ENCODE measurements at regions not wholly inside any gene's neighbourhood (a gene's known extent, or its start where the extent isn't known, plus 50 kb on each side); places are given as distances from the start of the nearest gene placed in this dataset.

GRCh38 chr2:222993920-222994650 lies 57.9 kb upstream of the KCNE4 start:
- Histone ChIP-seq H3K9ac (ENCODE audit: low read length) (peak overlapping the region; percentile 81), H2AK5ac (ENCODE audit: low read length, severe bottlenecking) (peak overlapping the region; percentile 26), H3K23ac (ENCODE audit: low read length in 2 of 2) (no peak overlapping the region), H4K8ac (ENCODE audit: low read length) (peak overlapping the region; percentile 25), H3K27me3 (ENCODE audit: control insufficient read depth in 1 of 2, insufficient read depth in 1 of 2, low read length in 2 of 2) (no peaks in the 10 kb centered on the region), H3K9me3 (ENCODE audit: control insufficient read depth, low read length) (no peaks in the 10 kb centered on the region), H3K4ac (ENCODE audit: low read depth in 1 of 2, low read length in 2 of 2) (peak overlapping the region in 1 of 2 experiments; percentile 95), H3K27ac (ENCODE audit: low read length, poor library complexity, severe bottlenecking) (peak overlapping the region; percentile 72), H3K14ac (ENCODE audit: low read length in 2 of 2) (no peak overlapping the region), H2BK15ac (ENCODE audit: low read depth, poor library complexity, severe bottlenecking) (no peak overlapping the region), H3K79me1 (replicated peaks; ENCODE audit: low read length, poor library complexity, severe bottlenecking) (no peaks in the 10 kb centered on the region), H3K4me2 (ENCODE audit: low read length, poor library complexity, severe bottlenecking) (no peak overlapping the region), H3K4me3 (ENCODE audit: insufficient read depth in 1 of 2, low read depth in 1 of 2, low read length in 2 of 2) (peak overlapping the region in 1 of 2 experiments; percentile 64), H3K18ac (ENCODE audit: low read depth in 1 of 2, low read length in 2 of 2) (peak overlapping the region; percentile 6 to 99), H2BK5ac (ENCODE audit: low read depth, low read length, poor library complexity, severe bottlenecking) (no peak overlapping the region), H2BK120ac (ENCODE audit: low read depth, low read length) (no peak overlapping the region), H4K91ac (ENCODE audit: low read length) (peak overlapping the region; percentile 58), H2AFZ (ENCODE audit: low read depth, low read length) (no peak overlapping the region), H3K36me3 (ENCODE audit: control insufficient read depth in 1 of 2, insufficient read depth in 2 of 2, low read depth in 1 of 2, low read length in 2 of 2) (no peaks in the 10 kb centered on the region), H3K4me1 (ENCODE audit: control insufficient read depth, insufficient read depth, low read depth, low read length) (peaks cover 3% of the 10 kb centered on the region), H2BK12ac (ENCODE audit: low read length in 2 of 2) (peak overlapping the region; percentile 65 to 97)
- WGBS: 49% methylated on average over 8 of the region's 8 CpGs
- peak; percentile 98 for DNase-seq

DNA sequence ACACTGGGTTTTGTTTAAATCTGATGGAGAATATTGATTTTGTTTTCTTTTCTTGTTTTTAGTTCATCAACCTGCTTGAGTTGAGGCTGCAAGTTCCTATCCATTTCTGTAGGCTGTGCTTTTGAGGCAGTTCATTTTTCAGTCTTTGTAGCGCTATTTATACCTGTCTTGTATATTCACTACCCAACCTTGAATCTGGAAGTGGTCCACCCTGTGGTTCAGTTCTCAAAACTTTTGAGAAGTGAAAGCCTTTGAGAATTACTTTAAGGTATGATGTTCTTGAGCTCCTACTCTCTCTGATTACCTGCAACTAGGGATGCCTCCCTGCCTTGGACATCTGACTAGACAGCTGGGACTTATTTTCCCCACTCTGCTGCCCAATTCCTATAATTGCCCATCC lies 53.5 kb upstream of the KCNE4 start:
- H3K4me1 ChIP-seq (ENCODE audit: control insufficient read depth, insufficient read depth, low read depth, low read length): peaks cover 3% of the 10 kb centered on the region
- no peak overlapping the region for H2BK120ac ChIP-seq (ENCODE audit: low read depth, low read length)
- H3K79me1 ChIP-seq (replicated peaks; ENCODE audit: low read length, poor library complexity, severe bottlenecking): no peaks in the 10 kb centered on the region
- no peak overlapping the region for H2BK12ac ChIP-seq (ENCODE audit: low read length in 2 of 2)
- H3K27me3 ChIP-seq (ENCODE audit: control insufficient read depth in 1 of 2, insufficient read depth in 1 of 2, low read length in 2 of 2): no peaks in the 10 kb centered on the region
- no peak overlapping the region for H3K4me3 ChIP-seq (ENCODE audit: insufficient read depth in 1 of 2, low read depth in 1 of 2, low read length in 2 of 2)
- H4K8ac ChIP-seq (ENCODE audit: low read length): no peak overlapping the region
- no peak overlapping the region for H2AFZ ChIP-seq (ENCODE audit: low read depth, low read length)
- no peak overlapping the region for H3K14ac ChIP-seq (ENCODE audit: low read length in 2 of 2)
- no peak overlapping the region for H2AK5ac ChIP-seq (ENCODE audit: low read length, severe bottlenecking)
- H3K4ac ChIP-seq (ENCODE audit: low read depth in 1 of 2, low read length in 2 of 2): no peak overlapping the region
- H3K27ac ChIP-seq (ENCODE audit: low read length, poor library complexity, severe bottlenecking): no peak overlapping the region
- no peaks in the 10 kb centered on the region for H3K36me3 ChIP-seq (ENCODE audit: control insufficient read depth in 1 of 2, insufficient read depth in 2 of 2, low read depth in 1 of 2, low read length in 2 of 2)
- H2BK5ac ChIP-seq (ENCODE audit: low read depth, low read length, poor library complexity, severe bottlenecking): no peak overlapping the region
- H4K91ac ChIP-seq (ENCODE audit: low read length): no peak overlapping the region
- no peaks in the 10 kb centered on the region for H3K9me3 ChIP-seq (ENCODE audit: control insufficient read depth, low read length)
- 100% methylated on average over 1 of the region's 1 CpG for WGBS
- H3K23ac ChIP-seq (ENCODE audit: low read length in 2 of 2): no peak overlapping the region
- H3K18ac ChIP-seq (ENCODE audit: low read depth in 1 of 2, low read length in 2 of 2): peak overlapping the region in 1 of 2 experiments; percentile 0
- no peak overlapping the region for H2BK15ac ChIP-seq (ENCODE audit: low read depth, poor library complexity, severe bottlenecking)
- DNase-seq: no peak
- no peak overlapping the region for H3K9ac ChIP-seq (ENCODE audit: low read length)
- no peak overlapping the region for H3K4me2 ChIP-seq (ENCODE audit: low read length, poor library complexity, severe bottlenecking)

DNA sequence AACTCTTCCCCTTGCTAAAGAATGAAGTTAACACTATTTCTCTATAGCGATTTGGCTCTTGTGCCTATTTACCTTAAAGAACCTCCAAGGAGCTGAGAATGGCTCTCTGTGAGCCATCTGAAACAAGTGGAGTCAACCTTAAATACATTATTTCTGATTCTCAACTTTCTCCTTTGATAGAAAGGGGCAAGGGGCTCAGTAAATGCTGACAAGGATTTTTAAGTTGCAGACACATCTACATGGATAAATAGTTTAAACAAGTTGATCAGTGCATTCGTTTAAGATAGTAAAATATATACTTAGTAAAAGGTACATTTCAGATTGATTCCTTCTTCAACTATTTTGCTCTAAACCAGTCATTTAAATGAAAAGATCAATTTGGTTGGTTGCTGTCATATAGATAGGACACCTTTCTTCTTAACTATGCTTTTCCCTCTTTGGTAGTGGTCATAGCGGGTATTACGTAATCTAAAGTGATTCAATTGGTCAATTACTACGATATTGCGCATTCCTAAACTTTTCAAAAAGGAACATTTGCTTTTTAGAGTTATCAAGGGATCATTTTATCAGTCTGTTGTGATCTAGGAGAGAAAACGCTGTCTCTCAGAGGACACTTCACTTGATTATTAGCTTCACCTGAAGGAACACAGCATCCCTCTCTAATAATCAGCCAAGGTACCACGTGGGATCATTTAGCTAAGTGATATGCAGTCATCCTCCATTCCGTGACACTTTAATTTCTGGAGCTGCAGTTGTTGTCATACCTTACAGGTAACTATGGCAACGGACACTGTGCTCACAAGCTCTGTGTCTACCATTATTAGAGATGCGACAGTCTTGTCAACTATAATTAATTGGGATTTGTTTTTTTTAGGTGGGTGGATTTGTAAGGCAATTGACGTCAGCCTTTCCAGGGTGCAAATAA lies 50.9 kb upstream of the KCNE4 start:
- Histone ChIP-seq H3K4ac (ENCODE audit: low read depth in 1 of 2, low read length in 2 of 2) (peak overlapping the region in 1 of 2 experiments; percentile 4), H3K9me3 (ENCODE audit: control insufficient read depth, low read length) (no peaks in the 10 kb centered on the region), H4K8ac (ENCODE audit: low read length) (no peak overlapping the region), H3K79me1 (replicated peaks; ENCODE audit: low read length, poor library complexity, severe bottlenecking) (no peaks in the 10 kb centered on the region), H2AFZ (ENCODE audit: low read depth, low read length) (peak overlapping the region; percentile 63), H3K4me2 (ENCODE audit: low read length, poor library complexity, severe bottlenecking) (no peak overlapping the region), H2BK120ac (ENCODE audit: low read depth, low read length) (no peak overlapping the region), H2BK12ac (ENCODE audit: low read length in 2 of 2) (peak overlapping the region; percentile 69 to 78), H3K27me3 (ENCODE audit: control insufficient read depth in 1 of 2, insufficient read depth in 1 of 2, low read length in 2 of 2) (no peaks in the 10 kb centered on the region), H3K4me1 (ENCODE audit: control insufficient read depth, insufficient read depth, low read depth, low read length) (no peaks in the 10 kb centered on the region), H3K23ac (ENCODE audit: low read length in 2 of 2) (no peak overlapping the region), H3K4me3 (ENCODE audit: insufficient read depth in 1 of 2, low read depth in 1 of 2, low read length in 2 of 2) (no peak overlapping the region), H4K91ac (ENCODE audit: low read length) (no peak overlapping the region), H2AK5ac (ENCODE audit: low read length, severe bottlenecking) (no peak overlapping the region), H3K27ac (ENCODE audit: low read length, poor library complexity, severe bottlenecking) (no peak overlapping the region), H3K9ac (ENCODE audit: low read length) (no peak overlapping the region), H3K18ac (ENCODE audit: low read depth in 1 of 2, low read length in 2 of 2) (peak overlapping the region in 1 of 2 experiments; percentile 40), H2BK5ac (ENCODE audit: low read depth, low read length, poor library complexity, severe bottlenecking) (no peak overlapping the region), H2BK15ac (ENCODE audit: low read depth, poor library complexity, severe bottlenecking) (no peak overlapping the region), H3K36me3 (ENCODE audit: control insufficient read depth in 1 of 2, insufficient read depth in 2 of 2, low read depth in 1 of 2, low read length in 2 of 2) (no peaks in the 10 kb centered on the region), H3K14ac (ENCODE audit: low read length in 2 of 2) (no peak overlapping the region)
- WGBS: 90% methylated on average over 7 of the region's 12 CpGs
- DNase-seq: no peak

- DNase-seq: no peak
- H3K9ac ChIP-seq (ENCODE audit: low read length): no peak overlapping the region
- H3K23ac ChIP-seq (ENCODE audit: low read length in 2 of 2): no peak overlapping the region
- H2BK15ac ChIP-seq (ENCODE audit: low read depth, poor library complexity, severe bottlenecking): no peak overlapping the region
- no peaks in the 10 kb centered on the region for H3K36me3 ChIP-seq (ENCODE audit: control insufficient read depth in 1 of 2, insufficient read depth in 2 of 2, low read depth in 1 of 2, low read length in 2 of 2)
- no peaks in the 10 kb centered on the region for H3K9me3 ChIP-seq (ENCODE audit: control insufficient read depth, low read length)
- H4K8ac ChIP-seq (ENCODE audit: low read length): no peak overlapping the region
- no peak overlapping the region for H2AK5ac ChIP-seq (ENCODE audit: low read length, severe bottlenecking)
- H3K79me1 ChIP-seq (replicated peaks; ENCODE audit: low read length, poor library complexity, severe bottlenecking): no peaks in the 10 kb centered on the region
- H2BK12ac ChIP-seq (ENCODE audit: low read length in 2 of 2): no peak overlapping the region
- no peak overlapping the region for H2BK120ac ChIP-seq (ENCODE audit: low read depth, low read length)
- H3K27ac ChIP-seq (ENCODE audit: low read length, poor library complexity, severe bottlenecking): no peak overlapping the region
- H3K4ac ChIP-seq (ENCODE audit: low read depth in 1 of 2, low read length in 2 of 2): no peak overlapping the region
- no peak overlapping the region for H4K91ac ChIP-seq (ENCODE audit: low read length)
- no peak overlapping the region for H3K4me2 ChIP-seq (ENCODE audit: low read length, poor library complexity, severe bottlenecking)
- 97% methylated on average over 3 of the region's 3 CpGs for WGBS
- no peaks in the 10 kb centered on the region for H3K4me1 ChIP-seq (ENCODE audit: control insufficient read depth, insufficient read depth, low read depth, low read length)
- no peak overlapping the region for H3K14ac ChIP-seq (ENCODE audit: low read length in 2 of 2)
- no peaks in the 10 kb centered on the region for H3K27me3 ChIP-seq (ENCODE audit: control insufficient read depth in 1 of 2, insufficient read depth in 1 of 2, low read length in 2 of 2)
- no peak overlapping the region for H3K4me3 ChIP-seq (ENCODE audit: insufficient read depth in 1 of 2, low read depth in 1 of 2, low read length in 2 of 2)
- H2AFZ ChIP-seq (ENCODE audit: low read depth, low read length): no peak overlapping the region
- H2BK5ac ChIP-seq (ENCODE audit: low read depth, low read length, poor library complexity, severe bottlenecking): no peak overlapping the region
- no peak overlapping the region for H3K18ac ChIP-seq (ENCODE audit: low read depth in 1 of 2, low read length in 2 of 2)
These were observed 50.2 kb upstream of the KCNE4 start for GRCh38 chr2:223001797-223002175.
